ENCODE measurements at regions not wholly inside any gene's neighbourhood (a gene's known extent, or its start where the extent isn't known, plus 50 kb on each side); places are given as distances from the start of the nearest gene placed in this dataset.

- DNase-seq = no peak
Measured at GRCh38 chr22:44611880-44612496, 90.0 kb upstream of the PRR5 start.

- no peak for DNase-seq
Measured at GRCh38 chr22:44610071-44610470, 91.9 kb upstream of the PRR5 start.

GRCh38 chr22:44609400-44609988 lies 92.5 kb upstream of the PRR5 start:
- DNase-seq = no peak

GRCh38 chr22:44608597-44609399 lies 93.2 kb upstream of the PRR5 start:
- DNase-seq = no peak

- DNase-seq = no peak
Measured at GRCh38 chr22:44606126-44606525, 95.9 kb upstream of the PRR5 start.

- no peak for DNase-seq
Measured at GRCh38 chr22:44605486-44605885, 96.5 kb upstream of the PRR5 start.

GRCh38 chr22:44604991-44605390 lies 97.0 kb upstream of the PRR5 start:
- DNase-seq = no peak

- DNase-seq = no peak
Measured at GRCh38 chr22:44604455-44604854, 97.5 kb upstream of the PRR5 start.

GRCh38 chr22:44603767-44604166 lies 98.2 kb upstream of the PRR5 start:
- no peak for DNase-seq

GRCh38 chr22:44601725-44602124 lies 100.3 kb upstream of the PRR5 start:
- no peak for DNase-seq

- DNase-seq = no peak
Measured at GRCh38 chr22:44601189-44601588, 100.8 kb upstream of the PRR5 start.

- no peak for DNase-seq
Measured at GRCh38 chr22:44600207-44600785, 101.7 kb upstream of the PRR5 start.

GRCh38 chr22:44599500-44600140 lies 101.6 kb upstream of the RTL6 start:
- DNase-seq = no peak

GRCh38 chr22:44599084-44599483 lies 101.1 kb upstream of the RTL6 start:
- DNase-seq = no peak

- no peak for DNase-seq
Measured at GRCh38 chr22:44597616-44598015, 99.6 kb upstream of the RTL6 start.

GRCh38 chr22:44596396-44597125 lies 98.5 kb upstream of the RTL6 start:
- DNase-seq = no peak

- no peak for DNase-seq
Measured at GRCh38 chr22:44595841-44596341, 97.9 kb upstream of the RTL6 start.

GRCh38 chr22:44594951-44595350 lies 96.9 kb upstream of the RTL6 start:
- no peak for DNase-seq

GRCh38 chr22:44592824-44593148 lies 94.8 kb upstream of the RTL6 start:
- no peak for DNase-seq

GRCh38 chr22:44592126-44592823 lies 94.2 kb upstream of the RTL6 start:
- no peak for DNase-seq

GRCh38 chr22:44591146-44591790 lies 93.2 kb upstream of the RTL6 start:
- DNase-seq = no peak
